ENCODE measurements at regions not wholly inside any gene's neighbourhood (a gene's known extent, or its start where the extent isn't known, plus 50 kb on each side); places are given as distances from the start of the nearest gene placed in this dataset.
"Not testable (repeated sequence)": the region's sequence is repeated elsewhere in the genome, so short reads cannot be mapped to it uniquely, and the experiment has no call there.

GRCh38 chr13:87736849-87737385 lies 65.7 kb downstream of the SLITRK5 start:
- DNase-seq (ENCODE audit: low read depth): no peak

- DNase-seq (ENCODE audit: low read depth): no peak
These were observed 82.9 kb downstream of the SLITRK5 start for GRCh38 chr13:87754097-87754496.

GRCh38 chr13:87769445-87769844 lies 98.3 kb downstream of the SLITRK5 start:
- DNase-seq (ENCODE audit: low read depth): no peak

- DNase-seq (ENCODE audit: low read depth): no peak
These were observed 106.2 kb downstream of the SLITRK5 start for GRCh38 chr13:87777387-87777786.

GRCh38 chr13:87778128-87778527 lies 107.0 kb downstream of the SLITRK5 start:
- no peak for DNase-seq (ENCODE audit: low read depth)

- DNase-seq (ENCODE audit: low read depth): no peak
These were observed 108.3 kb downstream of the SLITRK5 start for GRCh38 chr13:87779426-87779825.

- no peak for DNase-seq (ENCODE audit: low read depth)
These were observed 112.2 kb downstream of the SLITRK5 start for GRCh38 chr13:87783366-87783765.

GRCh38 chr13:87788363-87788762 lies 117.2 kb downstream of the SLITRK5 start:
- no peak for DNase-seq (ENCODE audit: low read depth)

- DNase-seq (ENCODE audit: low read depth): no peak
These were observed 121.7 kb downstream of the SLITRK5 start for GRCh38 chr13:87792878-87793277.

- DNase-seq (ENCODE audit: low read depth): no peak
These were observed 127.4 kb downstream of the SLITRK5 start for GRCh38 chr13:87798536-87798935.

- DNase-seq (ENCODE audit: low read depth): no peak
These were observed 139.2 kb downstream of the SLITRK5 start for GRCh38 chr13:87810391-87810801.

GRCh38 chr13:87810920-87811344 lies 139.8 kb downstream of the SLITRK5 start:
- no peak for DNase-seq (ENCODE audit: low read depth)

- DNase-seq (ENCODE audit: low read depth): no peak
These were observed 143.2 kb downstream of the SLITRK5 start for GRCh38 chr13:87814403-87814802.

- DNase-seq (ENCODE audit: low read depth): no peak
These were observed 149.1 kb downstream of the SLITRK5 start for GRCh38 chr13:87820241-87820640.

- DNase-seq (ENCODE audit: low read depth): no peak
These were observed 150.3 kb downstream of the SLITRK5 start for GRCh38 chr13:87821512-87821911.

GRCh38 chr13:87826301-87826700 lies 155.1 kb downstream of the SLITRK5 start:
- DNase-seq (ENCODE audit: low read depth): not testable (repeated sequence)

- DNase-seq (ENCODE audit: low read depth): no peak
These were observed 156.3 kb downstream of the SLITRK5 start for GRCh38 chr13:87827479-87827878.

GRCh38 chr13:87837522-87837921 lies 166.4 kb downstream of the SLITRK5 start:
- DNase-seq (ENCODE audit: low read depth): no peak

- DNase-seq (ENCODE audit: low read depth): no peak
These were observed 166.8 kb downstream of the SLITRK5 start for GRCh38 chr13:87837946-87838345.

GRCh38 chr13:87851410-87851809 lies 180.2 kb downstream of the SLITRK5 start:
- DNase-seq (ENCODE audit: low read depth): no peak

- no peak for DNase-seq (ENCODE audit: low read depth)
These were observed 184.4 kb downstream of the SLITRK5 start for GRCh38 chr13:87855553-87855952.

- DNase-seq (ENCODE audit: low read depth): no peak
These were observed 188.1 kb downstream of the SLITRK5 start for GRCh38 chr13:87859261-87859660.

- no peak for DNase-seq (ENCODE audit: low read depth)
These were observed 196.3 kb downstream of the SLITRK5 start for GRCh38 chr13:87867426-87867825.

- DNase-seq (ENCODE audit: low read depth): no peak
These were observed 197.6 kb downstream of the SLITRK5 start for GRCh38 chr13:87868731-87869130.

- DNase-seq (ENCODE audit: low read depth): no peak
These were observed 201.6 kb downstream of the SLITRK5 start for GRCh38 chr13:87872813-87873212.

All from activated T-cell treated with anti-CD3 and anti-CD28 coated beads for 48 hours (primary cell).